ENCODE measurements at regions not wholly inside any gene's neighbourhood (a gene's known extent, or its start where the extent isn't known, plus 50 kb on each side); places are given as distances from the start of the nearest gene placed in this dataset.

DNA sequence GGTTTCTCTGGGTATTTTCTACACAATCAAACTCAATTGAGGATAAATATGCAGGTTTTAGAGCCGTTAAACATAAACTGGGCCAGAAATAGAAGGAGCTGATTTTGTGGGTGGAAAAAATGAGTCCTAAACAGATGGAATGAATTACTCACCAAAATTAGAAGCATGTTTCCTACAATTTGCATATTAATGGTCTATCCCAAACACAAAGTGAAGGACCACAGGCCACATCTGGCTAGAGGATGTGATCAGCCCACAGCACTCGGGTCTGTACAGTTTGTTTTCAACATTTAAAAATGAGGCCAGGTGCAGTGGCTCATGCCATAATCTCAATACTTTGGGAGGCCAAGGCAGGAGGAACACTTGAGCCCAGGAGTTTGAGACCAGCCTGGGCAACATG, 296.3 kb downstream of the PREX1 start:
- TF ChIP-seq, protein P1, sequence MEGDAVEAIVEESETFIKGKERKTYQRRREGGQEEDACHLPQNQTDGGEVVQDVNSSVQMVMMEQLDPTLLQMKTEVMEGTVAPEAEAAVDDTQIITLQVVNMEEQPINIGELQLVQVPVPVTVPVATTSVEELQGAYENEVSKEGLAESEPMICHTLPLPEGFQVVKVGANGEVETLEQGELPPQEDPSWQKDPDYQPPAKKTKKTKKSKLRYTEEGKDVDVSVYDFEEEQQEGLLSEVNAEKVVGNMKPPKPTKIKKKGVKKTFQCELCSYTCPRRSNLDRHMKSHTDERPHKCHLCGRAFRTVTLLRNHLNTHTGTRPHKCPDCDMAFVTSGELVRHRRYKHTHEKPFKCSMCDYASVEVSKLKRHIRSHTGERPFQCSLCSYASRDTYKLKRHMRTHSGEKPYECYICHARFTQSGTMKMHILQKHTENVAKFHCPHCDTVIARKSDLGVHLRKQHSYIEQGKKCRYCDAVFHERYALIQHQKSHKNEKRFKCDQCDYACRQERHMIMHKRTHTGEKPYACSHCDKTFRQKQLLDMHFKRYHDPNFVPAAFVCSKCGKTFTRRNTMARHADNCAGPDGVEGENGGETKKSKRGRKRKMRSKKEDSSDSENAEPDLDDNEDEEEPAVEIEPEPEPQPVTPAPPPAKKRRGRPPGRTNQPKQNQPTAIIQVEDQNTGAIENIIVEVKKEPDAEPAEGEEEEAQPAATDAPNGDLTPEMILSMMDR (IDR thresholded peaks at IDR 0.05), result no peak
- ATAC-seq (no peak), DNase-seq (no peak)
- Histone ChIP-seq H3K4me1 (ENCODE audit: low read depth) (no peaks in the 10 kb centered on the region), H3K36me3 (ENCODE audit: low read depth) (no peaks in the 10 kb centered on the region), H3K4me3 (no peak overlapping the region), H3K9me3 (no peaks in the 10 kb centered on the region)
- intact Hi-C loops (cut with DNase I, micrococcal nuclease), result no loop called here

DNA sequence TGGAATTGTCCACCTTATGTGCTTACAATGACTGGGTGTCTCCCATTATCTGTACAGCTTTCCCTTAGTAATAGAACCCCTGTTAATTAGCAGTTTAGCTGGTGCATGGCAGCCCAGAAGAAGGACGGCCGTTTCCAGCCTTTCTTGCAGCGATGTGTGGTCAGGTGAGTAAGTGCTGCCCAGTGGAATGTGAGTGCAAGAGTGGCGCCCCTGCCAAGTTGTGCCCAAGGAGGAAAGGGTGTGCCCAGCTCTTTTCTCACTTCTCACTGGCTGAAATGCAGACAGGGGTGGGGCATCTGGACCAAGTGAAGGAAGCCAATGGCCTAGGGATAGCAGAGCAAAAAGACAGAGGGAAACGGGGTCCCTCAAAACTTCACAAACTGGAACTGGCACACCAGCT, 296.8 kb downstream of the PREX1 start:
- Histone ChIP-seq H3K4me3 (no peak overlapping the region), H3K9me3 (no peaks in the 10 kb centered on the region), H3K4me1 (ENCODE audit: low read depth) (no peaks in the 10 kb centered on the region), H3K36me3 (ENCODE audit: low read depth) (no peaks in the 10 kb centered on the region)
- ATAC-seq, result no peak
- DNase-seq, result no peak
- TF ChIP-seq, protein P1 (IDR thresholded peaks at IDR 0.05), result no peak
- intact Hi-C loops (cut with DNase I, micrococcal nuclease), result no loop called here

DNA sequence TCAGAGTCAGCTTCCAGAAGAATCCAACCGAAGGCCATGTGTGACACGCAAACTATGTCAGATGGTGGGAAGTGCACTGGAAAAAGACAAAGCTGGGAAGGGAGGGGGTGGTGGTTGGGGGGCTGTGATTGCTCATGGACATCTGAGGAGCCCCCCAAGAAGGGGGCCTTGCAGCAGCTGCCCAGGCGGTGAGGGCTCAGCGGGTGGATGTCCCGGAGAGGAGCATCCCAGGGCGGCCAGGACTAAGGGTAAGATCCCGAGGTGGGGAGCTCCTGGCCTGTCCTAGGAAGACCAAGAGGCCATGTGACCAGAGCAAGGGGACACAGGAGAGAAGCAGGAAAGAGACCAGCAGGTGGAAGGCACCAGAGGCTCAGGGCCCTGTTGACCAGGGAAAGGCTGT, 299.5 kb downstream of the PREX1 start:
- DNase-seq (no peak), ATAC-seq (no peak)
- Histone ChIP-seq H3K4me1 (ENCODE audit: low read depth) (no peaks in the 10 kb centered on the region), H3K4me3 (no peak overlapping the region), H3K36me3 (ENCODE audit: low read depth) (no peaks in the 10 kb centered on the region), H3K9me3 (no peaks in the 10 kb centered on the region)
- TF ChIP-seq, protein P1 (IDR thresholded peaks at IDR 0.05), result no peak
- intact Hi-C loops (cut with DNase I, micrococcal nuclease), result no loop called here

DNA sequence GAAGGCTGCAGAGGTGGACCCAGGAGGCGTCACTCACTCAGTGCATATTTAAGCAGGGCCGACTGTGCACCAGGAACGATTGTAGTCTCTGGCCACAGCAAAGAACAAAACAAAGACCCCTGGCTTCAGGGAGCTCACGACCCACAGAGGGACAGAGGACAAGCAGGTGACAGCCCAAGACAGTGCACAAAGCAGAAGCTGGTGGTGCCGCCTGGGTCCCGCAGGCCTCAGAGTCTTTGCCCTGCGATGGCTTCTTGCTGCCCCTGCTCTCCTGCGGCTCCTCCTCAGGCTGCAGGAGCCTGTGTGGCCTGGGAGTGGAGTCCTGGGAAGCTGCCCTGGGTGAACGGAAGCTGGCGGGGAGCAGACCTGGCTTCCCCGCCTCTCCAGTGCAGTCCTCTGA, 300.0 kb downstream of the PREX1 start:
- H3K36me3 ChIP-seq (ENCODE audit: low read depth), result no peaks in the 10 kb centered on the region
- ATAC-seq (no peak), DNase-seq (no peak)
- no peak overlapping the region for H3K4me3 ChIP-seq
- intact Hi-C loops (cut with DNase I, micrococcal nuclease), result no loop called here
- H3K9me3 ChIP-seq, result no peaks in the 10 kb centered on the region
- H3K4me1 ChIP-seq (ENCODE audit: low read depth), result no peaks in the 10 kb centered on the region
- TF ChIP-seq, protein P1 (IDR thresholded peaks at IDR 0.05), result no peak

DNA sequence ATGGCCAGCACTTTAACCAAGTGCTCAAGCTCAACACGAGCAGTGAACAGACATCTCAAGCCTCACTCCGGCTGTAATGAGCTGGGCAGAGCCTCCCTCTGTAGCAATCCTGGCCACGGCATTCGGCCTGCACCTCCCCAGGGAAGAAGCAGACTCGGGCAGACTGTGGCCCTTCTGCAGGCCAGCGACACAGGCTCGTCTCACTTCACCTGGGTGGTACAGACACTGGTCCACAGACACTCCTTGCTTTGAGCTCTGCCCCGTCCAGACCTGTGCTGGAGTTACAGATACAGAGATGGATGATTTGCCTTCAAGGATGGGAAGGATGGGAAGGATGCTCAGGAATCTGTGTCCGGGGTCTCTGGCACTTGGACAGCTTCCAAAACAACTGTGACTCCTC, 300.9 kb downstream of the PREX1 start:
- TF ChIP-seq, protein P1 (IDR thresholded peaks at IDR 0.05), result no peak
- Histone ChIP-seq H3K4me1 (ENCODE audit: low read depth) (no peaks in the 10 kb centered on the region), H3K4me3 (no peak overlapping the region), H3K9me3 (no peaks in the 10 kb centered on the region), H3K36me3 (ENCODE audit: low read depth) (no peaks in the 10 kb centered on the region)
- intact Hi-C loops (cut with DNase I, micrococcal nuclease), result no loop called here
- ATAC-seq (no peak), DNase-seq (no peak)

DNA sequence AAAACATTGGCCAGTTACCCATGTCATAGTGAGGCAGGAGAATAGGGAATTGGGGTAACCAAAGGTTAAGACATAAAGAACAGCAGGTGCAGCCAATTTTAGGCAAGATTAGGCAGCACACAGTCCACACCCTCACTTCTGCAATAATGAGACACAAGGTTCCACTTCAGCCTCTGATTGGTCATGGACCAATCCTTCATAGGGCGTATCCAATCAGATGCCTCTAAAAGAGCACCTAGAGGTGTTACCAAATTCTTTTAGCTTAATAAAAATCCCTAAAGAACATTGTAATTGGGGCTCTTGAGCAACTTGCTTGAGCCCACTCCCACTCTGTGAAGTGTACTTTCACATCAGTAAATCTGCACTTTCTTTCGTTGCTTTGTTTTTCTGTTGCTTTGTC, 302.4 kb downstream of the PREX1 start:
- ATAC-seq (no peak), DNase-seq (no peak)
- no peaks in the 10 kb centered on the region for H3K9me3 ChIP-seq
- H3K4me3 ChIP-seq, result no peak overlapping the region
- intact Hi-C loops (cut with DNase I, micrococcal nuclease), result no loop called here
- TF ChIP-seq, protein P1 (IDR thresholded peaks at IDR 0.05), result no peak
- no peaks in the 10 kb centered on the region for H3K4me1 ChIP-seq (ENCODE audit: low read depth)
- no peaks in the 10 kb centered on the region for H3K36me3 ChIP-seq (ENCODE audit: low read depth)
